AG04449 (cell line): ENCODE measurements at regions not wholly inside any gene's neighbourhood (a gene's known extent, or its start where the extent isn't known, plus 50 kb on each side); places are given as distances from the start of the nearest gene placed in this dataset.

Experiments
- CTCF ChIA-PET: fragments of 350-600 bp; formaldehyde crosslinking; extraction: SDS; loops from one replicate; lab custom pipeline; 2021; ENCODE audit warnings: antibody characterized with exemption; lab: Yijun Ruan, JAX
- POLR2A ChIA-PET: fragments of 400-600, 350-600 bp; formaldehyde crosslinking; extraction: SDS; loops from one replicate; lab custom pipeline; 2020; ENCODE audit warnings: antibody characterized with exemption, inconsistent platforms; lab: Yijun Ruan, JAX
- DNase-seq: peaks from one replicate; pipeline ENCODE4 v3.0.0-alpha.2; 2010; ENCODE audit warnings: low read depth, low spot score
- H3K4me3 ChIP-seq: 2 replicates; pipeline ENCODE4 v1.5.1; 2011; ENCODE audit warnings: low read depth, mild to moderate bottlenecking, control low read depth, low read length
- TF ChIP-seq, protein P1 (sequence below): IDR thresholded peaks from one replicate; pipeline ENCODE4 v1.5.1; 2011; ENCODE audit warnings: mild to moderate bottlenecking, moderate library complexity, low read length, control low read depth, inconsistent platforms; ENCODE audit not compliant: insufficient read depth; ENCODE audit errors: missing control alignments

DNA sequence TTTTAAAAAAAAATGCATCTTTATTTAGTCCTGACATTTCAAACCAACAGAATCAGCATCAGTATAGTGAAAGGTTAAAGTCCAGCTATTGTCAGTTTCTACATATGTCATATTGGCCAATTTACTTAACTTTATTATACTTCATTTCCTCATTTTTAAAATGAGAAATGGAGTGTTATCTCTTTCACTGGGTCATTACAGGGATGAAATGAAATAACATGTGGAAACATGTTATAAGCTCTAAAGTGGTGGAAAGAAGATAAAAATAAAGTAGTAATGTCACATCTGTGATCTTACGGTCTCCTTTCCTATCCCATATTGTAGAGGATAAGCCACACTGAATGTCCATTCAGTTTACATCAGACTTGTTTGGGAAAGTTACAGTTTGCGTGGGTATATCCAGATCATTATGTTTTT, 780.1 kb downstream of the TUSC7 start:
- ChIA-PET CTCF (no interaction called here), POLR2A (no interaction called here)
- no peak overlapping the region for H3K4me3 ChIP-seq
- TF ChIP-seq, protein P1, sequence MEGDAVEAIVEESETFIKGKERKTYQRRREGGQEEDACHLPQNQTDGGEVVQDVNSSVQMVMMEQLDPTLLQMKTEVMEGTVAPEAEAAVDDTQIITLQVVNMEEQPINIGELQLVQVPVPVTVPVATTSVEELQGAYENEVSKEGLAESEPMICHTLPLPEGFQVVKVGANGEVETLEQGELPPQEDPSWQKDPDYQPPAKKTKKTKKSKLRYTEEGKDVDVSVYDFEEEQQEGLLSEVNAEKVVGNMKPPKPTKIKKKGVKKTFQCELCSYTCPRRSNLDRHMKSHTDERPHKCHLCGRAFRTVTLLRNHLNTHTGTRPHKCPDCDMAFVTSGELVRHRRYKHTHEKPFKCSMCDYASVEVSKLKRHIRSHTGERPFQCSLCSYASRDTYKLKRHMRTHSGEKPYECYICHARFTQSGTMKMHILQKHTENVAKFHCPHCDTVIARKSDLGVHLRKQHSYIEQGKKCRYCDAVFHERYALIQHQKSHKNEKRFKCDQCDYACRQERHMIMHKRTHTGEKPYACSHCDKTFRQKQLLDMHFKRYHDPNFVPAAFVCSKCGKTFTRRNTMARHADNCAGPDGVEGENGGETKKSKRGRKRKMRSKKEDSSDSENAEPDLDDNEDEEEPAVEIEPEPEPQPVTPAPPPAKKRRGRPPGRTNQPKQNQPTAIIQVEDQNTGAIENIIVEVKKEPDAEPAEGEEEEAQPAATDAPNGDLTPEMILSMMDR, result no peak
- DNase-seq, result no peak

DNA sequence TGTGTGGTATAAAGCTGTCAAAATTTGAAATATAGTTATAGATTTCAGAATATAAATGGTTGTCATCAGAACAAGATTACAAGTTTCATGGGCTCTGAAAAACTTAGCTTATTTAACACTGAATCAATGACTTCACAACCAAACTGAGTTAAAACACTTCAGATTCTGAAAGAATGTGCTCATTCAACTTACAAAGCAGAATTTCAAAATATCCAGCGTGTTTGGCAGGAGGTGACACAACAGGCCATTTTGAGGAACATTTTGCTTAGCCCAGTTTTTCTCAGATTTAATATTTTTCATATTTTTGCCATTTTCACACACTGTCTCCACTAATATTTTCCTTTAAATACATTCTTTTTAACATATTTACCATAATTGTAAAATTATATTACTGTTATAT, 781.1 kb downstream of the TUSC7 start:
- no peak for DNase-seq
- H3K4me3 ChIP-seq, result no peak overlapping the region
- ChIA-PET POLR2A (no interaction called here), CTCF (no interaction called here)
- TF ChIP-seq, protein P1, result no peak

DNA sequence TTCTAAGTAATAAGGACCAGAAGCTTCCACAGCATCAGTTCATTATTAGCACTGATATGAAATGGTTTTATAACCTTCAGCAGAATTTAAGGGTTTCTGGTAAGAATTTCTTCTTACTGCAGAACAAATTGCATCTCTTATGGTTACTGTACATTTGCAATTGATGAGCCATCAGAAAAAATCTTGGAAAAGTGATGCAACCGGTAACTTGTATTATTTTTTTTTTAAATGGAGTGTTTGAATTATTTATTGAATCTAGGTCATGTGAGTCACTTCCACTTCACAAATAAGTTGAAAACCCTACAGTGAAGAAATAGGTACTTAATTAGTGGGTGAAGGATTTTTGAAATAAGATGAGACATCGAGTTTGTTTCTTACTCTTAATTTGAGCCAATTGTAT, 786.0 kb downstream of the TUSC7 start:
- H3K4me3 ChIP-seq, result no peak overlapping the region
- TF ChIP-seq, protein P1, result no peak
- peak; percentile 5 for DNase-seq
- CTCF ChIA-PET, result no interaction called here
- POLR2A ChIA-PET, result no interaction called here

DNA sequence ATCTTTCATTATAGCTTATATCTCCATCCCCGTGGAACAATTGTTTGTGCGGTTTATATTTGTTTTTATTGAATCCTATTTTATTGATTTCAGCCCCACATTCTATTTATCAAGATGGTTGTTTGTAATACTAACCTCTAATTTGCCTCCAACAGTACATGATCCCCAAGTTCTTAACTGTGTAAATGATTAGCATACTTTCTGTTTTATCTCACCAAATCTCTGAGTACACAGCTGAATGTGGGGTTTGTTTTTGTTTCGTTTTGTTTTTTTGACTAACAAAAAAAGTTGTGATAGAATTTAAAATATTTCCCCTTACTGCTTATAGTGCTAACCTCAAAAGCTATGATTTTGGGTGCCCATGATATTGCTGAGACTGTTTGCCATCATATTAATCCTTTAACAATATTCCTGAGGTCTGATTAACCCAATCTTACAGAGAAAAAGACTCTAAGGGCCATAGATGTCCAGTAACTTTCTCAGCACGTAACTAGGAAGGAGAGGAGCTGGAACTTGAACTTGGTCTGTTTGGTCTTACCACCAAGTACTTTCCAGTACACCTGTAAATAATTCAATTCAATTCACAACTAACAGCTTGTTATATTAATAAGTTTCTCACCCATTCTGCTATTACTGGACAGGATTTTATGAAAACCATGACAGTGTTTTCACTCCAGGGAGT, 789.8 kb downstream of the TUSC7 start:
- POLR2A ChIA-PET, result no interaction called here

GRCh38 chr3:117507958-117508357, 798.4 kb downstream of the TUSC7 start:
- DNase-seq, result no peak
- CTCF ChIA-PET, result no interaction called here
- TF ChIP-seq, protein P1, result no peak
- POLR2A ChIA-PET, result no interaction called here
- no peak overlapping the region for H3K4me3 ChIP-seq

More for the DNA sequence above, 789.8 kb downstream of the TUSC7 start:
- DNase-seq, result no peak
- CTCF ChIA-PET, result interaction anchor here (0.7 to 1.6 kb wide), 2 partner anchors 20 to 480 kb away, joined by 3 read pairs; no protein-coding TSS in a partner anchor
- TF ChIP-seq, protein P1, result no peak
- H3K4me3 ChIP-seq, result no peak overlapping the region

DNA sequence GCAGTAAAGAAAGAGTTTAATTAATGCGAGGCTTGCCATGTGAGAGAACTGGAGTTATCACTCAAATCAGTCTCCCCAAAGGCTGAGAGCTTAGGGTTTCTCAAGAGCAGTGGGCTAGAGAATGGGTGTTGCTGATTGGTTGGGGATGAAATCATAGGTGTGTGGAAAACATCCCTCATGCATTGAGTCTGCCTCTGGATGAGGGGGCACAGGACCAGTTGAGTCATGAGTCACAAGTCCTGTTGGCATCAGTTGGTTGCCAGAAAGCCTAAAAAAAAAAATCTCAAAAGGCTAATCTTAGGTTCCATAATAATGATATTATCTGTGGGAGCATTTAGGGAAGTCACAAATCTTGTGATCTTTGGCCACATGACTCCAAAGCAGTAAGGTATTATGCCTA, 800.3 kb downstream of the TUSC7 start:
- POLR2A ChIA-PET, result no interaction called here
- TF ChIP-seq, protein P1, result no peak
- no peak for DNase-seq
- H3K4me3 ChIP-seq, result no peak overlapping the region
- CTCF ChIA-PET, result interaction anchor here (0.8 kb wide), 1 partner anchor 16 kb away, joined by 3 read pairs; no protein-coding TSS in a partner anchor
